Esophagus muscularis mucosa (tissue), 4 donors: ENCODE measurements at regions not wholly inside any gene's neighbourhood (a gene's known extent, or its start where the extent isn't known, plus 50 kb on each side); places are given as distances from the start of the nearest gene placed in this dataset.

ENCODE experiments used
- DNase-seq: peaks from one replicate; pipeline ENCODE4 v3.0.0-alpha.2; 2017; ENCODE audit errors: extremely low spot score
- H3K27ac ChIP-seq, 4 donors: fragments of 200-600 bp; sonication (generic); replicated peaks in 1 of 4; 1 replicate in 3 of 4; 2 replicates in 1 of 4; pipeline ENCODE4 v1.5.1; 2016 to 2019; ENCODE audit warnings: mild to moderate bottlenecking in 1 of 4
- H3K27me3 ChIP-seq, 4 donors: fragments of 200-600 bp; sonication (generic); one replicate each; pipeline versions ENCODE4 v1.5.1 to v1.6.0; 2016 to 2019
- H3K36me3 ChIP-seq, 4 donors: fragments of 200-600 bp; sonication (generic); one replicate each; pipeline ENCODE4 v1.5.1; 2016 to 2019
- H3K4me1 ChIP-seq, 4 donors: fragments of 200-600 bp; sonication (generic); one replicate each; pipeline ENCODE4 v1.5.1; 2016 to 2019
- H3K4me3 ChIP-seq, 4 donors: fragments of 200-600 bp; sonication (generic); 1 replicate in 2 of 4; 2 replicates in 2 of 4; pipeline ENCODE4 v1.5.1; 2016 to 2019; ENCODE audit warnings: mild to moderate bottlenecking in 4 of 4, moderate library complexity in 1 of 4
- H3K9me3 ChIP-seq, 4 donors: fragments of 200-600 bp; sonication (generic); 1 replicate in 3 of 4; 2 replicates in 1 of 4; pipeline ENCODE4 v1.5.1; 2016 to 2019
- EP300 ChIP-seq: sonication (generic); formaldehyde crosslinking; IDR thresholded peaks from one replicate; pipeline ENCODE4 v1.6.1; 2017; ENCODE audit warnings: antibody characterized with exemption
- POLR2A ChIP-seq: fragments of 450-650 bp; IDR thresholded peaks from one replicate; pipeline ENCODE4 v1.6.1; 2017; ENCODE audit warnings: antibody characterized with exemption, moderate library complexity, mild to moderate bottlenecking, low read depth
- POLR2AphosphoS5 ChIP-seq, 2 donors: sonication (generic); formaldehyde crosslinking; IDR thresholded peaks; one replicate each; pipeline ENCODE4 v1.6.1; 2017; ENCODE audit warnings: antibody characterized with exemption in 2 of 2
- WGBS: methylation state at CpG from one replicate; pipeline ENCODE4 v1.1.5; 2018; 5-methylcytosine and 5-hydroxymethylcytosine counted together
- intact Hi-C: fragments of 100-400 bp; cut with DNase I; formaldehyde crosslinking; loops from one replicate; pipeline ENCODE4 v1.15.1; 2023
- TF ChIP-seq, protein P1 (sequence below), 3 experiments: fragments of 200-600 bp in 2 of 3; fragments of 450-650 bp in 1 of 3; sonication (generic) in 2 of 3; IDR thresholded peaks; one replicate each; pipeline ENCODE4 v1.5.1; 2017 to 2019; ENCODE audit warnings: antibody characterized with exemption in 3 of 3, mild to moderate bottlenecking in 2 of 3, moderate library complexity in 1 of 3

DNA sequence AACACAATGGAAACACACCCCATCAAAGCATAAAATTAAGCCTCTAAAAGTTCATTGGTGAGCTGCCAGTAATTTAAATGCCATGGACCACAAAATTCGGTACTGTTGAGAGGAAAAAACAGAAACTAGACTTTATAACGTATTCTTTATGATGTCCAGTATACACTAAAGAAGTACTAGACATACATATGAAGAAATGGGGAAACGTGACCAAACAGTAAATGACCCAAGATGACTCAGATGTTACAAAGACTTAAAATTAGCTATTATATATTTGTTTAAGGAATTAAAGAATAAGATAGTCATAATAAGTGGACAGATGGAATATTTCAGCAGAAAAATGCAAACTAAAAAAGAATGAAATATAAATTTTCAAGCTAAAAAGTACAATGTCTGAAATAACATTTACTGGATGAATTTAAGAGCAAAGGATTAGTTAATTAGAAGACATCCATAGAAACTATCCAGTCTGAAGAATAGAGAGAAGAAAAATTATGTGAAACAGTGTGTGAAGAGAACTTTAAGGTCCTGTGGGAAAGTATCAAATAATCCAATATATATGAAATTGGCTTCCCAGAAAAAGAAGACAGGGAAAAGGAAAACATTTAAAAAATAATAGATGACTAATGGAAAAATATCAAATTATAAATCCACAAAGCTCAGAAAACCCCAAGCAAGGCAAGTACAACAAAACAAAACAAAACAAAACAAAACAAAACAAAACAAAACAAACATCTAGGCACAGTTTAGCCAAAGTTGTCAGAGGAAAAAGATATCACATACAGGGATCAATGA, 69.4 kb downstream of the SAMD9 start:
- no peak overlapping the region for H3K27ac ChIP-seq
- WGBS, result 41% methylated on average over 3 of the region's 3 CpGs
- TF ChIP-seq, protein P1, sequence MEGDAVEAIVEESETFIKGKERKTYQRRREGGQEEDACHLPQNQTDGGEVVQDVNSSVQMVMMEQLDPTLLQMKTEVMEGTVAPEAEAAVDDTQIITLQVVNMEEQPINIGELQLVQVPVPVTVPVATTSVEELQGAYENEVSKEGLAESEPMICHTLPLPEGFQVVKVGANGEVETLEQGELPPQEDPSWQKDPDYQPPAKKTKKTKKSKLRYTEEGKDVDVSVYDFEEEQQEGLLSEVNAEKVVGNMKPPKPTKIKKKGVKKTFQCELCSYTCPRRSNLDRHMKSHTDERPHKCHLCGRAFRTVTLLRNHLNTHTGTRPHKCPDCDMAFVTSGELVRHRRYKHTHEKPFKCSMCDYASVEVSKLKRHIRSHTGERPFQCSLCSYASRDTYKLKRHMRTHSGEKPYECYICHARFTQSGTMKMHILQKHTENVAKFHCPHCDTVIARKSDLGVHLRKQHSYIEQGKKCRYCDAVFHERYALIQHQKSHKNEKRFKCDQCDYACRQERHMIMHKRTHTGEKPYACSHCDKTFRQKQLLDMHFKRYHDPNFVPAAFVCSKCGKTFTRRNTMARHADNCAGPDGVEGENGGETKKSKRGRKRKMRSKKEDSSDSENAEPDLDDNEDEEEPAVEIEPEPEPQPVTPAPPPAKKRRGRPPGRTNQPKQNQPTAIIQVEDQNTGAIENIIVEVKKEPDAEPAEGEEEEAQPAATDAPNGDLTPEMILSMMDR (IDR thresholded peaks at IDR 0.05), result no peak
- TF ChIP-seq EP300 (no peak), POLR2A (no peak), POLR2AphosphoS5 (IDR thresholded peaks at IDR 0.05) (no peak)
- intact Hi-C loops, result no loop called here
- no peak for DNase-seq
- no peak overlapping the region for H3K4me3 ChIP-seq
- H3K36me3 ChIP-seq, result no peaks in the 10 kb centered on the region
- H3K9me3 ChIP-seq, result no peaks in the 10 kb centered on the region
- no peaks in the 10 kb centered on the region for H3K27me3 ChIP-seq
- H3K4me1 ChIP-seq, result peaks cover 0 to 5% (median 4%) of the 10 kb centered on the region in 4 donors

- no peaks in the 10 kb centered on the region for H3K36me3 ChIP-seq
- WGBS, result 77% methylated on average over 1 of the region's 1 CpG
- peaks cover 0 to 9% (median 7%) of the 10 kb centered on the region in 4 donors for H3K4me1 ChIP-seq
- DNase-seq, result no peak
- intact Hi-C loops, result no loop called here
- H3K4me3 ChIP-seq, result no peak overlapping the region
- H3K9me3 ChIP-seq, result no peaks in the 10 kb centered on the region
- TF ChIP-seq POLR2A, result no peak
- H3K27ac ChIP-seq, result no peak overlapping the region
- no peaks in the 10 kb centered on the region for H3K27me3 ChIP-seq
Measured at GRCh38 chr7:93047514-93048099, 70.2 kb downstream of the SAMD9 start.

DNA sequence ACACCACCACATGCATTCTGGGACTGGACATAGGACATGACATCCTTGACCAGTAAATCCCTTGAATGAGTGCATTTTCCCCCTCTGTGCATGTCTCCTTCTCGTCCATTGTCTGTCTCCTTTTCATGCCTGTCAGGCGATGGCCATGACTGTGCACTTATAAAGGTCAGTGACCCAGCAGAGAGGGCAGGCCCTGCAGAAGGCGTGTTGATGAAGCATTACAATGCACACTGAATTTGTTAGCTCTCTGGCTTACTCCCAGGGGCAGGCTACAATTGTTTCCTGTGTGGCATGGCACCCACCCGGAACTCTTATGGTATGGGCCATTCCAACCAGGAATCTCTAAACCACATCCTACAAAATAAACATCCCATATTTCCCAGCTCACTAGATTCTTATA, 71.1 kb downstream of the SAMD9 start:
- DNase-seq, result no peak
- H3K4me3 ChIP-seq, result no peak overlapping the region
- no peak overlapping the region for H3K27ac ChIP-seq
- TF ChIP-seq EP300 (no peak), POLR2A (no peak), POLR2AphosphoS5 (IDR thresholded peaks at IDR 0.05) (no peak)
- TF ChIP-seq, protein P1 (IDR thresholded peaks at IDR 0.05), result no peak
- H3K27me3 ChIP-seq, result no peaks in the 10 kb centered on the region
- H3K36me3 ChIP-seq, result no peaks in the 10 kb centered on the region
- WGBS, result 76% methylated on average over 4 of the region's 4 CpGs
- peaks cover 0 to 9% (median 7%) of the 10 kb centered on the region in 4 donors for H3K4me1 ChIP-seq
- no peaks in the 10 kb centered on the region for H3K9me3 ChIP-seq
- intact Hi-C loops, result no loop called here

- H3K36me3 ChIP-seq, result no peaks in the 10 kb centered on the region
- no peak overlapping the region for H3K4me3 ChIP-seq
- H3K27ac ChIP-seq, result no peak overlapping the region
- H3K4me1 ChIP-seq, result peaks cover 0 to 9% (median 7%) of the 10 kb centered on the region in 4 donors
- DNase-seq, result no peak
- no peak for TF ChIP-seq EP300
- intact Hi-C loops, result no loop called here
- 81% methylated on average over 6 of the region's 6 CpGs for WGBS
- peaks cover 0 to 10% (median 0%) of the 10 kb centered on the region in 4 donors for H3K27me3 ChIP-seq
- no peaks in the 10 kb centered on the region for H3K9me3 ChIP-seq
Measured at GRCh38 chr7:93044147-93044810, 73.5 kb downstream of the SAMD9 start.

GRCh38 chr7:93043385-93043985, 74.3 kb downstream of the SAMD9 start:
- Histone ChIP-seq H3K4me3 (peak overlapping the region; percentile 34 to 42 (median 38)), H3K36me3 (no peaks in the 10 kb centered on the region), H3K4me1 (peaks cover 0 to 9% (median 7%) of the 10 kb centered on the region in 4 donors), H3K9me3 (no peaks in the 10 kb centered on the region), H3K27ac (no peak overlapping the region), H3K27me3 (peaks cover 0 to 12% (median 0%) of the 10 kb centered on the region in 4 donors)
- TF ChIP-seq EP300, result no peak
- TF ChIP-seq, protein P1 (IDR thresholded peaks at IDR 0.05), result no peak
- TF ChIP-seq POLR2AphosphoS5 (IDR thresholded peaks at IDR 0.05), result no peak
- TF ChIP-seq POLR2A, result no peak
- intact Hi-C loops, result no loop called here
- DNase-seq, result no peak
- 53% methylated on average over 4 of the region's 28 CpGs for WGBS
